ENCODE measurements at regions not wholly inside any gene's neighbourhood (a gene's known extent, or its start where the extent isn't known, plus 50 kb on each side); places are given as distances from the start of the nearest gene placed in this dataset.

- FAIRE-seq, result peak; percentile 77
These were observed 75.2 kb upstream of the SMARCA2 start for GRCh38 chr9:1939926-1940368.

DNA sequence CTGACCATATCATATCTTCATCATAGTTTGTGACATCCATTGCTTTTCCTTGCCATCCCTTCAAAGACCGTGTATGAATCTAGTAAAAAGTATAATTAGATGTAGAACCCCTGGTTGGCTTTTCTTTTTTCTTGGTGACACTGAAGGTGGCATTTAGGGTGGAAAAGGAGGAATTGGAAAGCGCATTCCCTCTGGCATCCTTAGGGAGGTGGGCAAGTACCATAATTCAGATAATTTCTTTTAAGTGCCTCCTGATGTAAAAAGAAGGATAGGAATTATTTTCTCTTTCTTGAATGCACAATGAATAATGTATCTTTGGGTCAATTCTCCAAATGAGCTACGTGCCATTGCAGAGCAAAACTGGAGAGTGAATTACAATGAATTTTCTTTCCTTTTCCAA, 73.2 kb upstream of the SMARCA2 start:
- no peak for FAIRE-seq

- FAIRE-seq, result no peak
These were observed 68.4 kb upstream of the SMARCA2 start for GRCh38 chr9:1946526-1947283.

GRCh38 chr9:1947438-1947837, 67.7 kb upstream of the SMARCA2 start:
- peak; percentile 61 for FAIRE-seq

DNA sequence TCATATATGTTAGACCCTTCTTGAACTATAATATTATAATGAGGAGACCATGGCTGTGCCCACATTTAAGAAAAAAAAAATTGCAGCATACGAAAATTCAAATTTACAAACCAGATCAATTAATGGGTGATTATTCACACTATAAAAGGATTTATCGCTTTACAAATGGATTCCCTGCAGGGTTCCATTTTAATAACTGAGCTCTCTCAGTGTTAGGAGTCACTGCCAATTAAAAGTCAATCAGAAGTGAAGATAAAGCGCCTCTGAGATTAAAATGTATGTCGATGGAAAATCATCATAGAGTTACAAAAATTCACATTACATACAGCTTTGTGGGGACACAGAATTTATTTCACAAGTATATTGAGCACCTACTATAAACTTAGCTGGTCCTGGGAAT, 66.6 kb upstream of the SMARCA2 start:
- no peak for FAIRE-seq

DNA sequence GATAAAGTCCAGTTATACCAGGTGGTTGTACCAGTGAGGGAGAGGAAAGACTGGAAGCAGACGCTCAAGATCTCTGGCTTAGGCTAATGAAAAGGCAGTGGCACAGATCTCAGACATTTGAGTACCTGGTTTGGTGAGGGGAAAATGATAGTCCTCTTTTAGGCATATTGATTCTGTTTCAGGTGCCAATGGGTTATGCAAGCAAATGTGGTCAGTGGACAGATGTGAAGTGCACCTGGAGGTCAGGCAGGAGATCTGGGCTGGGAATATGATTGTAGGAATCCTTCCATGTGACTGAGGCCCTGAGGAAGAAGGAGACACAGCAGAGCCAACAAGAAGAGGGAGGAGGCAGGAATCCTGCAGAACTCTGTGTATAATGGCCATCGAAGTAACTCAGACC, 63.7 kb upstream of the SMARCA2 start:
- FAIRE-seq, result no peak

DNA sequence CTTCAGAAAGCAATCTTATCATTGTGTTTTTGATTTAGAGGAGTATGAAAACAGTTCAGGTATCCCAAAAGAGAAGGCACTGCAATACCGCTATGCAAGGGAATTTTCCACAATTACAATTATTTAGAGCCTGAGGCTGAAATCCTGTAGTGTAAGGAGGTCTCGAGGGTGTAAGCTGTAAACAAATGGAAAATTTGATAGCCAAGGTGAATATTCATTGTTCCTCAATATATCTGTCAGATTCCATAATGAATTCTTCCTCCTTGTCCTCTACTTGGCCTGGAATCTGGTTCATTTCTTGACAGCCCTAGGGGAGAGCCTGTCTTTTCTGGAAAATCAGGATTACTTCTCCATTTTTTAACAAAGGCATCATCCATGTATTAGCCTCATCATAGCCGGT, 63.1 kb upstream of the SMARCA2 start:
- no peak for FAIRE-seq

GRCh38 chr9:1954238-1954637, 60.9 kb upstream of the SMARCA2 start:
- no peak for FAIRE-seq

DNA sequence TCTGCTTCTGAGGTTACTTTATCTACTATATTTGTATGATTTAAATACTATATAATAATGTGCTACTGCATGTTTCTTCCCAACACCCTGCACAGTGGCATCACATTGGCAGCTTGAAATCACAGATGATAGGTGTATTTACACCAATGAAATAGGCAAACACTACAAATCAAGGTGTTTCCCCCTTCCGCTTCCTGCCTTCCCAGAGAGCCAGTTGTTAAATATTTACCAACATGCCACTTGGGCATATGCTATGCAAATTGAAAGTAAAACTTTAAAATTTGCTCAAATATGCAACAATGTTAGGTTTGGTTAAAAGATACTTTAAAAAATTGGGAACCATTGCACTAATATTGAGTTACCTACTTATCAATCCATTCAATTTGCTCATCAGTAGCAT, 58.2 kb upstream of the SMARCA2 start:
- FAIRE-seq, result no peak

DNA sequence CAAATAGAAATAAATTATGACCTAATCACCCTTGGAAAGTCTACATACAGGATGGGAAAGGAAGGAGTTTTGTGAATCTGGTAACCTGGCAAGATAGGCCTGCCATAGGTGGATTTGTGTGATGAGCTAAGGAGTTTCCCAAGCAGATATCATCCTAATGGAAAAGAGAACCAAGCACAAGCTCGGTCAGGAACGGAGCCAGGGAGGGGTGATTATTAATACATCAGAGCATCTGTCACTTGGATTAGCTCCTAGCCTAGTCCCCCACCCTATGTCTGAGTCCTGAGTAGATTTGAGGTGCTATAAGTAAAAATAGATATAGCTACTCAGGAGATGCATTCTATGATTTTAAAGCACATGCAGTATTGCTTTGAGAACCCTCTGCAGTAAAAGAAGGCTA, 57.3 kb upstream of the SMARCA2 start:
- FAIRE-seq, result no peak

DNA sequence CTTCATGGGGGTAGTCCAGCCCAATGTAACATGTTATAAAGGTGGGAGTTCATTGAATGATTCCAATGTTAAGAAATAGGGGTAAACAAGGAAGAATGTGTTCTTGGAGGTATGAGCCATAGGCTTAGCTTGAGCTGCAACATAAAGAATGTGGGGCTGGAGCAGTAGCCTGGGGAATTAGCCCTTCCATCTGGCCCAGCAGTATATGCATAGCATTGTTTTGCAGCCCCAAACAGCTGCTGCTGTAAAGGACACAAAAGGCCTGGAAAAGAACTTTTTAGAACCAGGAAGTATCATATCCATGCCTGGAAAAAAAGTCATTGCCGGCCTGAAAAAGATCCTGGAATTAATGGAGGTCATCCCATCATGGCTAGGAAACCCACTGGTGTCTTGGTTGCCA, 55.8 kb upstream of the SMARCA2 start:
- no peak for FAIRE-seq

DNA sequence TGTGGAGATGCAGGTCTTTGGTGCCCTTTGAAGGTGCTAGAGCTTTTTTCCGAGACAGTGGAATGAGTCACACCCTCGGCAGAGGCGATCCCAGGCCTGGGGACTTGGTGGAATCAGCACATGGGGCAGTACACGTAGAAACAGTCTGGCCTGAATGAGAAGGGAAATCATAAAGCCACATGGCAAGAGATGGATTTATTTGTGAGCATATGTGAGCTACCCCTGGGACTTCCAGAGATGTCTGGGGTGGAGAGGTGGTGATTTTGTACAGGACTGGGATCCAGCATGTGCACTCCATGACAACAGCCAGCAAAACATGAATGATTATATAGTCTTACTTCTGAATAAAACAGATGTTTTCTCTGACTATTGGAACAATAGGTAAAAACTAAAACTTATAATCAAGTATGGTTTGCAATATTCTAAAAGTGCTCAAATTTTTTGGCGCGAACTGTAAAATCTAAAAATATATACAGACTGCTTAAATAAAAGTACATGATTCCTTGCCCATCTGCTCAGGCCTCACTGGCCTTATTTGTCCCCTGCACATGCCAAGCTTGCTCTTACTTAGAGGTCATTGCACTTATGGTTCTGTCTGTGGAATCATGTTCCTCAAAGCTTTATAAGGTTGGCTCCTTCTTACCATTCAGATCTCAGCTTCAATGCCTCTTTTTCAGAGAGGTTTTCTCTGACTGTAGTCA, 54.7 kb upstream of the SMARCA2 start:
- no peak for FAIRE-seq

DNA sequence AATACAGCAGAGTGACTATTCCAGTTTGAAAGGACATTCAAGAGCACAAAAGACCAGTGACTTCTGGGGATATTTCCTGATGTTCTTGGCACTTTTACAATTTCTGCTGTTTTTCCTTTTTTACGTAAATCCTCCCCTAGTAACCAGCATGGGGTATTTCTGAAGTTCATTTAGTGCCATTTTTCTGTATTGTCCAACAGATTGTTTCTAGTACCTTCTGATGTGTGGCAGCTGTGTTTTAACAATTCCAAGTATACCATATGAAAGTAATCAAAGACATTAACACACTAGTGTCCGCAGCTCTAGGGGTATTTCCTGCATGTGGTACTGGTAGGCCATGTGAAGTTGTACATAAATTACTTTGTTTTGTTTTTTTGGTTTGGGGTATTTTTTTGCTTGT, 53.0 kb upstream of the SMARCA2 start:
- FAIRE-seq, result no peak

DNA sequence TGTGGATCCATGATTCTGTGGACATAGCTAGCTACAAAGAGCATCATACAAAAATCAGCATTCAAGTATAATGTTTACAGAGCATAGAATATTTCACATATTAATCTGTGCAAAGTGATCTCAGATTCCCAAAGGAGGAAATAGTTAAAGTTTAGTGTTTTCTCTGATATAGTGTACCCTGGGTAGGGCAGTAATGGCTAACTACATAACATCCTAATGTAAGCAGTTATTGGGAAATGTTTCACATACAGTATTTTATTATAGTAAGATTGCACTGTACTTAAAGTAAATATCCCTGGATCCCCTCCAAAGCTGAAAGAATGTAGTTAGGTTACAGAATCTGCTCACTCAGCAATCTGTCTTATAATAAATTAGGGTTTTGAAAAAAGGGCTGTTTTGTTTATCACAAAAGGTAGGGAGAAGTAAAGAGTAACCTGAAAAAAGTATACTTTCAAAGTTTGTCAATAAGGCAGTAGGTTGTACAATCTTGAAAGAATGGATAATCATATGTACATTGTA, 52.5 kb upstream of the SMARCA2 start:
- no peak for FAIRE-seq

DNA sequence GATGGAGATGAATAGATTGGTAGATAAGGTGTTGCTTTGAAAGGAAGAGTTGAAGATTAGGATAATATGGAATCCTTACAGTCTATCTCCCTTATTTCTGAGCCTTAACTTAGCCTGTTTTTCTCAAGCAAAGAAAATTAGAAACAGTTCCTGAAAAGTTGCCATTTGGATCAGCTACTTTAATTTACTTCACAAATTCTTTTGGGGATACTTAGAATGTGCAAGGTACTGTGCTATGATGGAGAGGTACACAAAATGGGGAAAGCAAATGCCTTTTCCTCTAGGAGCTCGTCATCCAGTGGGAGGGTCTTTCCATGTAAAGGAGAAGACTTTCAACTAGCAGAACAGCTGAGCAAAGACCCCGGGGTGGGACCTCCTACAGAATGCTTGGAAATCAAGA, 51.1 kb upstream of the SMARCA2 start:
- FAIRE-seq, result no peak

Data from islet of Langerhans (tissue), 1 donor.